ENCODE measurements at regions not wholly inside any gene's neighbourhood (a gene's known extent, or its start where the extent isn't known, plus 50 kb on each side); places are given as distances from the start of the nearest gene placed in this dataset.

DNA sequence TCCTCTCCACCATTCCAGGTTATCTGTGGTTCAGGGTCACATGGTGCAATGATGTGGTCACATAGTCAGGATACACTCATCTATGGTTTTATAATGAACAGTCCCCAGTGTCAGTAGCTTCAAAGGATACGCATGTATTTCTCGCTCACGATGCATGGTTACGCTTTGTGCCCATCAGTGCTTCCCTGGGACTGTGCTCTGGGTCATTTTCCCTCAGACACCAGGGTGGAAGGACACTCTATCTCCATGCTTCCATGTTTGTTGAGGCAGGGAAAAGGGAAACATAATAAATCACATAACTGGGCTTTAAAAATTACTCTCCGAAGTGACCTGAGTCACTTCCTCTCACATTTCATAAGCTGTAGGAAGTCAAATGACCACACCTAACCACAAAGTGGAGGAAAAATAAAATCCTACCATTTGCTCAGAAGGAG lies 394.8 kb upstream of the NOX3 start (continued):
- TF ChIP-seq, protein P1, sequence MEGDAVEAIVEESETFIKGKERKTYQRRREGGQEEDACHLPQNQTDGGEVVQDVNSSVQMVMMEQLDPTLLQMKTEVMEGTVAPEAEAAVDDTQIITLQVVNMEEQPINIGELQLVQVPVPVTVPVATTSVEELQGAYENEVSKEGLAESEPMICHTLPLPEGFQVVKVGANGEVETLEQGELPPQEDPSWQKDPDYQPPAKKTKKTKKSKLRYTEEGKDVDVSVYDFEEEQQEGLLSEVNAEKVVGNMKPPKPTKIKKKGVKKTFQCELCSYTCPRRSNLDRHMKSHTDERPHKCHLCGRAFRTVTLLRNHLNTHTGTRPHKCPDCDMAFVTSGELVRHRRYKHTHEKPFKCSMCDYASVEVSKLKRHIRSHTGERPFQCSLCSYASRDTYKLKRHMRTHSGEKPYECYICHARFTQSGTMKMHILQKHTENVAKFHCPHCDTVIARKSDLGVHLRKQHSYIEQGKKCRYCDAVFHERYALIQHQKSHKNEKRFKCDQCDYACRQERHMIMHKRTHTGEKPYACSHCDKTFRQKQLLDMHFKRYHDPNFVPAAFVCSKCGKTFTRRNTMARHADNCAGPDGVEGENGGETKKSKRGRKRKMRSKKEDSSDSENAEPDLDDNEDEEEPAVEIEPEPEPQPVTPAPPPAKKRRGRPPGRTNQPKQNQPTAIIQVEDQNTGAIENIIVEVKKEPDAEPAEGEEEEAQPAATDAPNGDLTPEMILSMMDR (IDR thresholded peaks at IDR 0.05): no peak
- no peak for TF ChIP-seq SMC3 (IDR thresholded peaks at IDR 0.05)

DNA sequence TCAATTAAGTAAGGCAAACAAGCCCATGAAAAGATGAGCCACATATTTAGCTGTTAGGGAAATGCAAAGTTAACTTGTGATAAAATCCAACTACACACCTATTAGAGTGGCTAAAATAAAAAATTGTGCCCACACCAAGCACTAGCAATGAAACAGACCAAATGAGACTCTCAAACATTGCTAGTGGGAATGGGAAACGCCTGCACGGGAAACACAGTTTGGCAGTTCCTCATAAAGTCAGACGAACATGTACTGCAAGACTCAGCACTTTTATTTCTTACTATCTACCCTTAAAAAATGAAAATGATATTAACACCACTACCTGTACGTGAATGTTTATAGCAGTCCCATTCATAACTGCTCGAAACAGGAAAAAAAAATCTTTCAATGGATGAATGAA lies 392.1 kb upstream of the NOX3 start:
- no peak overlapping the region for H3K27ac ChIP-seq
- POLR2A ChIA-PET: no interaction called here
- no peaks in the 10 kb centered on the region for H3K4me1 ChIP-seq
- H3K4me3 ChIP-seq: no peak overlapping the region
- no peak overlapping the region for H3K4me2 ChIP-seq
- no peak for DNase-seq (ENCODE audit: low read depth in 1 of 2, low spot score in 1 of 2)
- CTCF ChIA-PET: no interaction called here
- no peak for TF ChIP-seq HDAC2 (IDR thresholded peaks at IDR 0.05)
- TF ChIP-seq EP300 (IDR thresholded peaks at IDR 0.05): no peak
- TF ChIP-seq FOSL2 (IDR thresholded peaks at IDR 0.05): no peak
- TF ChIP-seq FOSL2 (CRISPR knock-in tag; IDR thresholded peaks at IDR 0.05): no peak
- TF ChIP-seq, protein P2, sequence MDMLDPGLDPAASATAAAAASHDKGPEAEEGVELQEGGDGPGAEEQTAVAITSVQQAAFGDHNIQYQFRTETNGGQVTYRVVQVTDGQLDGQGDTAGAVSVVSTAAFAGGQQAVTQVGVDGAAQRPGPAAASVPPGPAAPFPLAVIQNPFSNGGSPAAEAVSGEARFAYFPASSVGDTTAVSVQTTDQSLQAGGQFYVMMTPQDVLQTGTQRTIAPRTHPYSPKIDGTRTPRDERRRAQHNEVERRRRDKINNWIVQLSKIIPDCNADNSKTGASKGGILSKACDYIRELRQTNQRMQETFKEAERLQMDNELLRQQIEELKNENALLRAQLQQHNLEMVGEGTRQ (IDR thresholded peaks at IDR 0.05): no peak
- no peak for TF ChIP-seq CHD2 (IDR thresholded peaks at IDR 0.05; ENCODE audit: low read length, partially characterized antibody)
- TF ChIP-seq, protein P3, sequence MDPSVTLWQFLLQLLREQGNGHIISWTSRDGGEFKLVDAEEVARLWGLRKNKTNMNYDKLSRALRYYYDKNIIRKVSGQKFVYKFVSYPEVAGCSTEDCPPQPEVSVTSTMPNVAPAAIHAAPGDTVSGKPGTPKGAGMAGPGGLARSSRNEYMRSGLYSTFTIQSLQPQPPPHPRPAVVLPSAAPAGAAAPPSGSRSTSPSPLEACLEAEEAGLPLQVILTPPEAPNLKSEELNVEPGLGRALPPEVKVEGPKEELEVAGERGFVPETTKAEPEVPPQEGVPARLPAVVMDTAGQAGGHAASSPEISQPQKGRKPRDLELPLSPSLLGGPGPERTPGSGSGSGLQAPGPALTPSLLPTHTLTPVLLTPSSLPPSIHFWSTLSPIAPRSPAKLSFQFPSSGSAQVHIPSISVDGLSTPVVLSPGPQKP (IDR thresholded peaks at IDR 0.05; ENCODE audit: low read depth, low read length): no peak
- no peak for TF ChIP-seq FOXS1 (CRISPR knock-in tag; IDR thresholded peaks at IDR 0.05)
- no peak for TF ChIP-seq RNF2 (IDR thresholded peaks at IDR 0.05; ENCODE audit: borderline replicate concordance, low read depth)
- no peak for FAIRE-seq
- ATAC-seq: no peak
- 37% methylated on average over 5 of the region's 5 CpGs for WGBS (ENCODE audit: missing lambda C conversion rate)
- H3K9me3 ChIP-seq: no peaks in the 10 kb centered on the region

DNA sequence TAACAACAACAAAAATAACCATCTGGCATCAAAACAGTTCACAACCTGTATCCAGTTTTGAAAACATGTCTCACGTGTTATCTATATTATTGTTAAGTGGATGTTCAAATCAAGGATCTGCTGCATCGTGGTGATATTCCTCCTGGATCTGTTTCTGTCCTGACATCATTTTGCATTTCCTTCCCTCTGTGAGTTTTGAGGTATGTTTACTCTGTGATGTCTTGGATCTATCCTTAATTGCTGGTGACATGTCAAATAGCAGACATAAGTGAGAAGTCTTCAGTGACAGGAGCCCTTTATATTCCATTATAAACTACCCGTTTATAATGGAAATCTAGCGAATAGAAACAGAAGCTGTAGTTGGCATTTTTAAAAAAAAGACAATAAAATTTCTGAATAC lies 381.8 kb upstream of the NOX3 start:
- Histone ChIP-seq H3K4me2 (no peak overlapping the region), H3K4me3 (no peak overlapping the region), H3K27ac (no peak overlapping the region), H3K4me1 (no peaks in the 10 kb centered on the region), H3K9me3 (no peaks in the 10 kb centered on the region)
- WGBS (ENCODE audit: missing lambda C conversion rate): 56% methylated on average over 4 of the region's 4 CpGs
- FAIRE-seq (no peak), ATAC-seq (no peak), DNase-seq (ENCODE audit: low read depth in 1 of 2, low spot score in 1 of 2) (no peak)
- TF ChIP-seq KDM1A (IDR thresholded peaks at IDR 0.05; ENCODE audit: low read depth) (no peak), EHMT2 (IDR thresholded peaks at IDR 0.05; ENCODE audit: low read depth) (no peak)
- TF ChIP-seq, protein P4, sequence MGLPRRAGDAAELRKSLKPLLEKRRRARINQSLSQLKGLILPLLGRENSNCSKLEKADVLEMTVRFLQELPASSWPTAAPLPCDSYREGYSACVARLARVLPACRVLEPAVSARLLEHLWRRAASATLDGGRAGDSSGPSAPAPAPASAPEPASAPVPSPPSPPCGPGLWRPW (IDR thresholded peaks at IDR 0.05): no peak
- ChIA-PET CTCF (no interaction called here), POLR2A (no interaction called here)

DNA sequence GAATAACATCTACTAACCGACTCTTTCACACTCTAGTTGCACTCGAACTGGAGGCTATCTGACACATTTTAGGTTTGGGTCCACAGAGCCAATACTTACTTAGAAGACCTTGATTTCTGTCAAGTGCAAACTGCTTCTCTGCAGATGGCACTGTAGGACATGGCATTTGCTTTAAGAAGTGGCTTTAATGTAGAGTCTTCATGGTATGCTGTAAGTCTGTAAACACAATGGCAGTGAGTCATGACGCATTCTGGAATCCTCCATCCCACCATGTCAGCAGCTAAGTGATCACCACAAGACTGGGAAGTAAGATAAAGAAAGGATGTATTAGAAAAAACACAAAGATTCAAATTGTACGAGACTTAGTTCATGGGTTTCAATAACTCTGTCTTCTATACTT lies 377.0 kb upstream of the NOX3 start:
- ATAC-seq: no peak
- no peak overlapping the region for H3K4me2 ChIP-seq
- ChIA-PET CTCF (no interaction called here), POLR2A (no interaction called here)
- no peak overlapping the region for H3K4me3 ChIP-seq
- H3K27ac ChIP-seq: no peak overlapping the region
- WGBS (ENCODE audit: missing lambda C conversion rate): 37% methylated on average over 4 of the region's 4 CpGs
- H3K9me3 ChIP-seq: no peaks in the 10 kb centered on the region
- FAIRE-seq: no peak
- no peaks in the 10 kb centered on the region for H3K4me1 ChIP-seq
- DNase-seq (ENCODE audit: low read depth in 1 of 2, low spot score in 1 of 2): peak in 1 of 2 experiments; percentile 31
- TF ChIP-seq MYC (IDR thresholded peaks at IDR 0.05; ENCODE audit: borderline replicate concordance, low read length) (no peak), TFCP2L1 (CRISPR knock-in tag; IDR thresholded peaks at IDR 0.05) (no peak), POLR2A (IDR thresholded peaks at IDR 0.05; ENCODE audit: low read length) (no peak), CHD4 (IDR thresholded peaks at IDR 0.05; ENCODE audit: borderline replicate concordance) (no peak), NR3C1 (IDR thresholded peaks at IDR 0.05) (no peak), CEBPB (IDR thresholded peaks at IDR 0.05) (no peak), ZC3H11A (IDR thresholded peaks at IDR 0.05) (no peak), ZSCAN20 (CRISPR knock-in tag; IDR thresholded peaks at IDR 0.05) (no peak), EP300 (IDR thresholded peaks at IDR 0.05) (no peak), FOSL2 (IDR thresholded peaks at IDR 0.05) (no peak), FOSL2 (CRISPR knock-in tag; IDR thresholded peaks at IDR 0.05) (no peak), HOXB13 (CRISPR knock-in tag; IDR thresholded peaks at IDR 0.05; ENCODE audit: low read depth) (no peak), ZFP36 (IDR thresholded peaks at IDR 0.05; ENCODE audit: borderline replicate concordance, partially characterized antibody) (no peak)
- TF ChIP-seq, protein P5, sequence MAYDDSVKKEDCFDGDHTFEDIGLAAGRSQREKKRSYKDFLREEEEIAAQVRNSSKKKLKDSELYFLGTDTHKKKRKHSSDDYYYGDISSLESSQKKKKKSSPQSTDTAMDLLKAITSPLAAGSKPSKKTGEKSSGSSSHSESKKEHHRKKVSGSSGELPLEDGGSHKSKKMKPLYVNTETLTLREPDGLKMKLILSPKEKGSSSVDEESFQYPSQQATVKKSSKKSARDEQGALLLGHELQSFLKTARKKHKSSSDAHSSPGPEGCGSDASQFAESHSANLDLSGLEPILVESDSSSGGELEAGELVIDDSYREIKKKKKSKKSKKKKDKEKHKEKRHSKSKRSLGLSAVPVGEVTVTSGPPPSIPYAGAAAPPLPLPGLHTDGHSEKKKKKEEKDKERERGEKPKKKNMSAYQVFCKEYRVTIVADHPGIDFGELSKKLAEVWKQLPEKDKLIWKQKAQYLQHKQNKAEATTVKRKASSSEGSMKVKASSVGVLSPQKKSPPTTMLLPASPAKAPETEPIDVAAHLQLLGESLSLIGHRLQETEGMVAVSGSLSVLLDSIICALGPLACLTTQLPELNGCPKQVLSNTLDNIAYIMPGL (CRISPR knock-in tag; IDR thresholded peaks at IDR 0.05; ENCODE audit: borderline replicate concordance): no peak
- TF ChIP-seq, protein P6, sequence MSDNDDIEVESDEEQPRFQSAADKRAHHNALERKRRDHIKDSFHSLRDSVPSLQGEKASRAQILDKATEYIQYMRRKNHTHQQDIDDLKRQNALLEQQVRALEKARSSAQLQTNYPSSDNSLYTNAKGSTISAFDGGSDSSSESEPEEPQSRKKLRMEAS (IDR thresholded peaks at IDR 0.05): no peak
- TF ChIP-seq, protein P7, sequence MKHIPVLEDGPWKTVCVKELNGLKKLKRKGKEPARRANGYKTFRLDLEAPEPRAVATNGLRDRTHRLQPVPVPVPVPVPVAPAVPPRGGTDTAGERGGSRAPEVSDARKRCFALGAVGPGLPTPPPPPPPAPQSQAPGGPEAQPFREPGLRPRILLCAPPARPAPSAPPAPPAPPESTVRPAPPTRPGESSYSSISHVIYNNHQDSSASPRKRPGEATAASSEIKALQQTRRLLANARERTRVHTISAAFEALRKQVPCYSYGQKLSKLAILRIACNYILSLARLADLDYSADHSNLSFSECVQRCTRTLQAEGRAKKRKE (CRISPR knock-in tag; IDR thresholded peaks at IDR 0.05; ENCODE audit: low read depth): no peak

All from A549 (cell line).